DND-41 (cell line): ENCODE measurements at regions not wholly inside any gene's neighbourhood (a gene's known extent, or its start where the extent isn't known, plus 50 kb on each side); places are given as distances from the start of the nearest gene placed in this dataset.

ENCODE experiments used
- ATAC-seq: fragments of 200-7000 bp; cut with Tn5 transposase; 3 replicates; pipeline ENCODE4 v1.9.1; 2021; ENCODE audit warnings: low read depth; ENCODE audit not compliant: insufficient read depth
- DNase-seq: peaks from one replicate; pipeline ENCODE4 v3.0.0-alpha.2; 2020
- H2AFZ ChIP-seq: 2 replicates; pipeline ENCODE4 v1.6.0; 2012; ENCODE audit warnings: low read depth, low read length
- H3K27ac ChIP-seq: 2 replicates; pipeline ENCODE4 v1.5.1; 2012; ENCODE audit warnings: low read length, inconsistent platforms
- H3K27me3 ChIP-seq: fragments of 200-600 bp; sonication (generic); 2 replicates; pipeline ENCODE4 v1.6.0; 2012; ENCODE audit warnings: low read length, mild to moderate bottlenecking, inconsistent platforms; ENCODE audit not compliant: insufficient read depth, poor library complexity
- H3K36me3 ChIP-seq: 2 replicates; pipeline ENCODE4 v1.5.1; 2012; ENCODE audit warnings: low read length, inconsistent platforms; ENCODE audit not compliant: insufficient read depth
- H3K4me1 ChIP-seq: 2 replicates; pipeline ENCODE4 v1.5.1; 2012; ENCODE audit warnings: mild to moderate bottlenecking, low read length; ENCODE audit not compliant: insufficient read depth
- H3K4me2 ChIP-seq: 2 replicates; pipeline ENCODE4 v1.6.0; 2012; ENCODE audit warnings: mild to moderate bottlenecking, moderate library complexity, low read length, inconsistent platforms; ENCODE audit not compliant: insufficient read depth
- H3K4me3 ChIP-seq, 2 experiments: fragments of 200-600 bp in 1 of 2; shearing (Covaris generic) in 1 of 2; 2 replicates each; pipeline ENCODE4 v1.5.1; 2012 to 2016; ENCODE audit warnings: inconsistent platforms in 2 of 2, low read length in 2 of 2, mild to moderate bottlenecking in 2 of 2, low read depth in 1 of 2, moderate library complexity in 1 of 2
- H3K79me2 ChIP-seq: 2 replicates; pipeline ENCODE4 v1.6.0; 2012; ENCODE audit warnings: low read length, inconsistent platforms; ENCODE audit not compliant: insufficient read depth
- H3K9ac ChIP-seq: 2 replicates; pipeline ENCODE4 v1.6.0; 2012; ENCODE audit warnings: low read depth, mild to moderate bottlenecking, inconsistent platforms, low read length, moderate library complexity
- H3K9me3 ChIP-seq: 2 replicates; pipeline ENCODE4 v1.5.1; 2012; ENCODE audit warnings: low read length, moderate library complexity, mild to moderate bottlenecking, inconsistent platforms; ENCODE audit not compliant: insufficient read depth, severe bottlenecking
- H4K20me1 ChIP-seq: 2 replicates; pipeline ENCODE4 v1.6.0; 2012; ENCODE audit warnings: low read length; ENCODE audit not compliant: insufficient read depth
- CTCF ChIP-seq: IDR thresholded peaks from 2 replicates; pipeline ENCODE4 v1.5.1; 2012; ENCODE audit warnings: borderline replicate concordance, low read length, moderate library complexity, mild to moderate bottlenecking; ENCODE audit not compliant: poor library complexity, severe bottlenecking; ENCODE audit errors: extremely low read depth
- EZH2 ChIP-seq: IDR thresholded peaks from 3 replicates; pipeline ENCODE4 v1.6.1; 2012; ENCODE audit warnings: borderline replicate concordance, low read depth, mild to moderate bottlenecking, moderate library complexity, low read length, inconsistent platforms; ENCODE audit not compliant: severe bottlenecking

GRCh38 chr10:36194276-36194675 lies 552.2 kb upstream of the FZD8 start:
- TF ChIP-seq EZH2 = no peak
- no peak for TF ChIP-seq CTCF
- H3K4me2 ChIP-seq = no peak overlapping the region
- ATAC-seq = no peak

GRCh38 chr10:36191009-36191408 lies 548.9 kb upstream of the FZD8 start:
- H3K9me3 ChIP-seq = peaks cover 17% of the 10 kb centered on the region
- H3K36me3 ChIP-seq = no peaks in the 10 kb centered on the region
- ATAC-seq = no peak
- no peak for DNase-seq
- TF ChIP-seq EZH2 = no peak
- no peak for TF ChIP-seq CTCF
- no peak overlapping the region for H3K27ac ChIP-seq
- no peaks in the 10 kb centered on the region for H3K79me2 ChIP-seq
- H3K4me3 ChIP-seq = no peak overlapping the region
- no peak overlapping the region for H3K4me2 ChIP-seq
- no peak overlapping the region for H2AFZ ChIP-seq
- no peak overlapping the region for H3K9ac ChIP-seq
- no peaks in the 10 kb centered on the region for H4K20me1 ChIP-seq
- no peaks in the 10 kb centered on the region for H3K27me3 ChIP-seq
- H3K4me1 ChIP-seq = no peaks in the 10 kb centered on the region

More at GRCh38 chr10:36194276-36194675, 552.2 kb upstream of the FZD8 start:
- no peaks in the 10 kb centered on the region for H4K20me1 ChIP-seq
- no peaks in the 10 kb centered on the region for H3K4me1 ChIP-seq
- no peaks in the 10 kb centered on the region for H3K27me3 ChIP-seq
- peaks cover 17% of the 10 kb centered on the region for H3K9me3 ChIP-seq
- H3K79me2 ChIP-seq = no peaks in the 10 kb centered on the region
- no peaks in the 10 kb centered on the region for H3K36me3 ChIP-seq
- H3K27ac ChIP-seq = no peak overlapping the region
- no peak overlapping the region for H3K9ac ChIP-seq
- no peak overlapping the region for H3K4me3 ChIP-seq
- no peak overlapping the region for H2AFZ ChIP-seq
- DNase-seq = no peak

GRCh38 chr10:36188461-36188860 lies 546.4 kb upstream of the FZD8 start:
- Histone ChIP-seq H2AFZ (no peak overlapping the region), H3K4me1 (peaks cover 16% of the 10 kb centered on the region), H3K27ac (no peak overlapping the region), H3K4me3 (no peak overlapping the region), H4K20me1 (no peaks in the 10 kb centered on the region), H3K9me3 (peaks cover 17% of the 10 kb centered on the region), H3K9ac (no peak overlapping the region), H3K79me2 (no peaks in the 10 kb centered on the region), H3K4me2 (no peak overlapping the region), H3K36me3 (no peaks in the 10 kb centered on the region), H3K27me3 (no peaks in the 10 kb centered on the region)
- TF ChIP-seq EZH2 (no peak), CTCF (no peak)
- no peak for ATAC-seq
- DNase-seq = no peak

GRCh38 chr10:36188080-36188453 lies 546.0 kb upstream of the FZD8 start:
- no peak overlapping the region for H3K9ac ChIP-seq
- no peak overlapping the region for H3K27ac ChIP-seq
- TF ChIP-seq EZH2 = no peak
- TF ChIP-seq CTCF = no peak
- H4K20me1 ChIP-seq = no peaks in the 10 kb centered on the region
- H3K36me3 ChIP-seq = no peaks in the 10 kb centered on the region
- peaks cover 17% of the 10 kb centered on the region for H3K9me3 ChIP-seq
- H3K4me3 ChIP-seq = no peak overlapping the region
- peaks cover 16% of the 10 kb centered on the region for H3K4me1 ChIP-seq
- H2AFZ ChIP-seq = peak overlapping the region; percentile 17; the same call in 1 of the 2 replicates
- H3K79me2 ChIP-seq = no peaks in the 10 kb centered on the region
- ATAC-seq (no peak), DNase-seq (no peak)
- no peaks in the 10 kb centered on the region for H3K27me3 ChIP-seq
- no peak overlapping the region for H3K4me2 ChIP-seq
